GM23338 (cell line): ENCODE measurements at regions not wholly inside any gene's neighbourhood (a gene's known extent, or its start where the extent isn't known, plus 50 kb on each side); places are given as distances from the start of the nearest gene placed in this dataset.

Experiments
- ATAC-seq: fragments of 200-7000 bp; cut with Tn5 transposase; 3 replicates; pipeline ENCODE4 v1.9.1; 2020
- DNase-seq: peaks from one replicate; pipeline ENCODE4 v3.0.0-alpha.2; 2015; ENCODE audit warnings: low spot score
- H2AFZ ChIP-seq: fragments of 200-600 bp; sonication (generic); 2 replicates; pipeline ENCODE4 v1.8.0; 2016; ENCODE audit warnings: antibody characterized with exemption, mild to moderate bottlenecking, moderate library complexity
- H3F3A ChIP-seq: fragments of 200-600 bp; sonication (generic); replicated peaks from 2 replicates; pipeline ENCODE4 v1.8.0; 2017; ENCODE audit warnings: antibody characterized with exemption, mixed run types, low read depth
- H3K27ac ChIP-seq: fragments of 200-600 bp; sonication (generic); 2 replicates; pipeline ENCODE4 v1.6.1; 2016; ENCODE audit warnings: low read depth
- H3K27me3 ChIP-seq: fragments of 200-600 bp; sonication (generic); 2 replicates; pipeline ENCODE4 v1.8.0; 2016; ENCODE audit warnings: mild to moderate bottlenecking, mixed run types, moderate library complexity; ENCODE audit not compliant: insufficient read depth
- H3K36me3 ChIP-seq: fragments of 200-600 bp; sonication (generic); 2 replicates; pipeline ENCODE4 v1.8.0; 2016; ENCODE audit warnings: mild to moderate bottlenecking; ENCODE audit not compliant: insufficient read depth
- H3K4me1 ChIP-seq: fragments of 200-600 bp; sonication (generic); 2 replicates; pipeline ENCODE4 v1.8.0; 2016; ENCODE audit warnings: mild to moderate bottlenecking, moderate library complexity; ENCODE audit not compliant: insufficient read depth
- H3K4me2 ChIP-seq: fragments of 200-600 bp; sonication (generic); 2 replicates; pipeline ENCODE4 v1.7.1; 2017; ENCODE audit warnings: mixed run types
- H3K4me3 ChIP-seq: fragments of 200-600 bp; sonication (generic); 2 replicates; pipeline ENCODE4 v1.6.1; 2016; ENCODE audit warnings: mixed run types
- H3K79me2 ChIP-seq: fragments of 200-600 bp; sonication (generic); replicated peaks from 2 replicates; pipeline ENCODE4 v1.8.0; 2017; ENCODE audit warnings: mild to moderate bottlenecking; ENCODE audit not compliant: insufficient read depth
- H3K9me2 ChIP-seq: fragments of 200-600 bp; sonication (generic); 2 replicates; pipeline ENCODE4 v1.8.0; 2017; ENCODE audit not compliant: insufficient read depth
- H4K20me1 ChIP-seq: fragments of 200-600 bp; sonication (generic); replicated peaks from 2 replicates; pipeline ENCODE4 v1.8.0; 2017; ENCODE audit warnings: mild to moderate bottlenecking; ENCODE audit not compliant: insufficient read depth
- H3K27ac Mint-ChIP-seq: 2 replicates; pipeline ENCODE4 v1.8.0; 2020; ENCODE audit warnings: inconsistent platforms, mild to moderate bottlenecking, moderate library complexity, mixed read lengths
- H3K27me3 Mint-ChIP-seq: 3 replicates; pipeline ENCODE4 v1.8.0; 2022; ENCODE audit warnings: low read depth, mild to moderate bottlenecking, moderate library complexity, mixed read lengths, inconsistent platforms; ENCODE audit not compliant: insufficient read depth, poor library complexity
- H3K36me3 Mint-ChIP-seq: 3 replicates; pipeline ENCODE4 v1.8.0; 2021; ENCODE audit warnings: low read depth, mild to moderate bottlenecking, inconsistent platforms, moderate library complexity, mixed read lengths
- H3K4me1 Mint-ChIP-seq: 3 replicates; pipeline ENCODE4 v1.8.0; 2020; ENCODE audit warnings: mild to moderate bottlenecking, inconsistent platforms, mixed read lengths
- H3K4me3 Mint-ChIP-seq: 3 replicates; pipeline ENCODE4 v1.8.0; 2021; ENCODE audit warnings: moderate library complexity, mild to moderate bottlenecking, inconsistent platforms, mixed read lengths
- H3K9me3 Mint-ChIP-seq: 3 replicates; pipeline ENCODE4 v1.8.0; 2020; ENCODE audit warnings: moderate library complexity, mild to moderate bottlenecking, inconsistent platforms, mixed read lengths
- CREB1 ChIP-seq: fragments of 250-450 bp; sonication (Bioruptor Pico); IDR thresholded peaks from 2 replicates; pipeline ENCODE4 v1.5.0; 2020; ENCODE audit warnings: low read depth, mild to moderate bottlenecking, moderate library complexity
- EZH2 ChIP-seq: fragments of 200-600 bp; sonication (generic); IDR thresholded peaks from one replicate; pipeline ENCODE4 v1.8.0; 2017; ENCODE audit warnings: antibody characterized with exemption, mild to moderate bottlenecking, low read depth; ENCODE audit not compliant: unreplicated experiment
- EZH2phosphoT487 ChIP-seq: fragments of 200-600 bp; sonication (generic); IDR thresholded peaks from one replicate; pipeline ENCODE4 v1.8.1; 2018; ENCODE audit warnings: antibody characterized with exemption; ENCODE audit not compliant: unreplicated experiment
- JUNB ChIP-seq: IDR thresholded peaks from one replicate; pipeline ENCODE4 v1.6.1; 2016; ENCODE audit warnings: antibody characterized with exemption; ENCODE audit not compliant: unreplicated experiment
- NANOG ChIP-seq: IDR thresholded peaks from 2 replicates; pipeline ENCODE4 v1.6.1; 2016; ENCODE audit warnings: antibody characterized with exemption, borderline replicate concordance
- POLR2AphosphoS5 ChIP-seq: IDR thresholded peaks from 2 replicates; pipeline ENCODE4 v1.6.1; 2016; ENCODE audit warnings: antibody characterized with exemption, low read depth
- STAT1 ChIP-seq: IDR thresholded peaks from one replicate; pipeline ENCODE4 v1.6.1; 2016; ENCODE audit warnings: antibody characterized with exemption; ENCODE audit not compliant: unreplicated experiment
- ZNF114 ChIP-seq: fragments of 250-450 bp; sonication (Bioruptor Pico); IDR thresholded peaks from 2 replicates; pipeline ENCODE4 v1.5.0; 2020; ENCODE audit warnings: mild to moderate bottlenecking, moderate library complexity
- ZNF331 ChIP-seq: fragments of 250-450 bp; sonication (Bioruptor Pico); IDR thresholded peaks from 2 replicates; pipeline ENCODE4 v1.5.0; 2020; ENCODE audit warnings: low read depth, mild to moderate bottlenecking, moderate library complexity
- TF ChIP-seq, protein P1 (sequence below): fragments of 250-450 bp; sonication (Bioruptor Pico); IDR thresholded peaks from 2 replicates; pipeline ENCODE4 v1.5.0; 2020; ENCODE audit warnings: mild to moderate bottlenecking, moderate library complexity
- TF ChIP-seq, protein P2 (sequence below), 2 experiments: fragments of 200-600 bp in 1 of 2; sonication (generic) in 1 of 2; conservative IDR thresholded peaks; 2 replicates each; pipeline versions ENCODE4 v1.5.1 to v1.6.1; 2016 to 2017; ENCODE audit warnings: antibody characterized with exemption in 2 of 2, low read depth in 2 of 2, mild to moderate bottlenecking in 2 of 2, moderate library complexity in 1 of 2
- TF ChIP-seq, protein P3 (sequence below): IDR thresholded peaks from 2 replicates; pipeline ENCODE4 v1.6.1; 2016; ENCODE audit warnings: antibody characterized with exemption
- TF ChIP-seq, protein P4 (sequence below): IDR thresholded peaks from one replicate; pipeline ENCODE4 v1.6.1; 2018; ENCODE audit warnings: antibody characterized with exemption; ENCODE audit not compliant: unreplicated experiment

DNA sequence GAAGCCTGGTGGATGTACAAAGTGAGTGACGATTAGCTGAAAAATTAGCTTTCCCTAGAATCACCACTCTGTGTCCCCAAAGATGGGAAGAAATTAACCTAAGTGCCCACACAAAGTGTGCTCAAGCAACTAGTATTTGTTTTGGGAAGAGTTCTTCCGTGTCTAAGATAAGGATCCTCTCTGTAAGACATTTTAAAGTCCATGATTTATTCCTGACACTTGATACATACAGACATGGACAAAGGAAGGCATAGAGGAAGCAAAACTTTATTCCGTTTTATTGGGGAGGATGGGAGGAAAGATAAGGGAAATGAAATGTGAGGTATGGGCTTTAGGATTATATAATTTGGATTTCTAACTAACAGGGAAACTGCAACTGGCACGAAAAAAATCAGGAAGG, 1772.6 kb downstream of the EFNA5 start:
- no peaks in the 10 kb centered on the region for H3K79me2 ChIP-seq
- H3F3A ChIP-seq, result no peaks in the 10 kb centered on the region
- H3K9me2 ChIP-seq, result no peaks in the 10 kb centered on the region
- H3K4me3 ChIP-seq, result no peak overlapping the region
- Mint-ChIP-seq H3K27ac (no peak overlapping the region; the same call in 1 of the 2 replicates), H3K9me3 (no peaks in the 10 kb centered on the region), H3K4me3 (no peak overlapping the region), H3K27me3 (peaks cover 1% of the 10 kb centered on the region), H3K4me1 (peaks cover 8% of the 10 kb centered on the region; the same call in 2 of the 3 replicates), H3K36me3 (no peaks in the 10 kb centered on the region)
- TF ChIP-seq CREB1 (no peak), ZNF331 (CRISPR knock-in tag) (no peak), EZH2phosphoT487 (no peak), JUNB (no peak), STAT1 (no peak), POLR2AphosphoS5 (no peak), NANOG (no peak), EZH2 (no peak), ZNF114 (CRISPR knock-in tag) (no peak)
- TF ChIP-seq, protein P1, sequence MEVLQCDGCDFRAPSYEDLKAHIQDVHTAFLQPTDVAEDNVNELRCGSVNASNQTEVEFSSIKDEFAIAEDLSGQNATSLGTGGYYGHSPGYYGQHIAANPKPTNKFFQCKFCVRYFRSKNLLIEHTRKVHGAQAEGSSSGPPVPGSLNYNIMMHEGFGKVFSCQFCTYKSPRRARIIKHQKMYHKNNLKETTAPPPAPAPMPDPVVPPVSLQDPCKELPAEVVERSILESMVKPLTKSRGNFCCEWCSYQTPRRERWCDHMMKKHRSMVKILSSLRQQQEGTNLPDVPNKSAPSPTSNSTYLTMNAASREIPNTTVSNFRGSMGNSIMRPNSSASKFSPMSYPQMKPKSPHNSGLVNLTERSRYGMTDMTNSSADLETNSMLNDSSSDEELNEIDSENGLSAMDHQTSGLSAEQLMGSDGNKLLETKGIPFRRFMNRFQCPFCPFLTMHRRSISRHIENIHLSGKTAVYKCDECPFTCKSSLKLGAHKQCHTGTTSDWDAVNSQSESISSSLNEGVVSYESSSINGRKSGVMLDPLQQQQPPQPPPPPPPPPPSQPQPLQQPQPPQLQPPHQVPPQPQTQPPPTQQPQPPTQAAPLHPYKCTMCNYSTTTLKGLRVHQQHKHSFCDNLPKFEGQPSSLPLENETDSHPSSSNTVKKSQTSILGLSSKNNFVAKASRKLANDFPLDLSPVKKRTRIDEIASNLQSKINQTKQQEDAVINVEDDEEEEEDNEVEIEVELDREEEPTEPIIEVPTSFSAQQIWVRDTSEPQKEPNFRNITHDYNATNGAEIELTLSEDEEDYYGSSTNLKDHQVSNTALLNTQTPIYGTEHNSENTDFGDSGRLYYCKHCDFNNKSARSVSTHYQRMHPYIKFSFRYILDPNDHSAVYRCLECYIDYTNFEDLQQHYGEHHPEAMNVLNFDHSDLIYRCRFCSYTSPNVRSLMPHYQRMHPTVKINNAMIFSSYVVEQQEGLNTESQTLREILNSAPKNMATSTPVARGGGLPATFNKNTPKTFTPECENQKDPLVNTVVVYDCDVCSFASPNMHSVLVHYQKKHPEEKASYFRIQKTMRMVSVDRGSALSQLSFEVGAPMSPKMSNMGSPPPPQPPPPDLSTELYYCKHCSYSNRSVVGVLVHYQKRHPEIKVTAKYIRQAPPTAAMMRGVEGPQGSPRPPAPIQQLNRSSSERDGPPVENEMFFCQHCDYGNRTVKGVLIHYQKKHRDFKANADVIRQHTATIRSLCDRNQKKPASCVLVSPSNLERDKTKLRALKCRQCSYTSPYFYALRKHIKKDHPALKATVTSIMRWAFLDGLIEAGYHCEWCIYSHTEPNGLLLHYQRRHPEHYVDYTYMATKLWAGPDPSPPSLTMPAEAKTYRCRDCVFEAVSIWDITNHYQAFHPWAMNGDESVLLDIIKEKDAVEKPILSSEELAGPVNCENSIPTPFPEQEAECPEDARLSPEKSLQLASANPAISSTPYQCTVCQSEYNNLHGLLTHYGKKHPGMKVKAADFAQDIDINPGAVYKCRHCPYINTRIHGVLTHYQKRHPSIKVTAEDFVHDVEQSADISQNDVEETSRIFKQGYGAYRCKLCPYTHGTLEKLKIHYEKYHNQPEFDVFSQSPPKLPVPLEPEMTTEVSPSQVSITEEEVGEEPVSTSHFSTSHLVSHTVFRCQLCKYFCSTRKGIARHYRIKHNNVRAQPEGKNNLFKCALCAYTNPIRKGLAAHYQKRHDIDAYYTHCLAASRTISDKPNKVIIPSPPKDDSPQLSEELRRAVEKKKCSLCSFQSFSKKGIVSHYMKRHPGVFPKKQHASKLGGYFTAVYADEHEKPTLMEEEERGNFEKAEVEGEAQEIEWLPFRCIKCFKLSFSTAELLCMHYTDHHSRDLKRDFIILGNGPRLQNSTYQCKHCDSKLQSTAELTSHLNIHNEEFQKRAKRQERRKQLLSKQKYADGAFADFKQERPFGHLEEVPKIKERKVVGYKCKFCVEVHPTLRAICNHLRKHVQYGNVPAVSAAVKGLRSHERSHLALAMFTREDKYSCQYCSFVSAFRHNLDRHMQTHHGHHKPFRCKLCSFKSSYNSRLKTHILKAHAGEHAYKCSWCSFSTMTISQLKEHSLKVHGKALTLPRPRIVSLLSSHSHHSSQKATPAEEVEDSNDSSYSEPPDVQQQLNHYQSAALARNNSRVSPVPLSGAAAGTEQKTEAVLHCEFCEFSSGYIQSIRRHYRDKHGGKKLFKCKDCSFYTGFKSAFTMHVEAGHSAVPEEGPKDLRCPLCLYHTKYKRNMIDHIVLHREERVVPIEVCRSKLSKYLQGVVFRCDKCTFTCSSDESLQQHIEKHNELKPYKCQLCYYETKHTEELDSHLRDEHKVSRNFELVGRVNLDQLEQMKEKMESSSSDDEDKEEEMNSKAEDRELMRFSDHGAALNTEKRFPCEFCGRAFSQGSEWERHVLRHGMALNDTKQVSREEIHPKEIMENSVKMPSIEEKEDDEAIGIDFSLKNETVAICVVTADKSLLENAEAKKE, result no peak
- TF ChIP-seq, protein P2, sequence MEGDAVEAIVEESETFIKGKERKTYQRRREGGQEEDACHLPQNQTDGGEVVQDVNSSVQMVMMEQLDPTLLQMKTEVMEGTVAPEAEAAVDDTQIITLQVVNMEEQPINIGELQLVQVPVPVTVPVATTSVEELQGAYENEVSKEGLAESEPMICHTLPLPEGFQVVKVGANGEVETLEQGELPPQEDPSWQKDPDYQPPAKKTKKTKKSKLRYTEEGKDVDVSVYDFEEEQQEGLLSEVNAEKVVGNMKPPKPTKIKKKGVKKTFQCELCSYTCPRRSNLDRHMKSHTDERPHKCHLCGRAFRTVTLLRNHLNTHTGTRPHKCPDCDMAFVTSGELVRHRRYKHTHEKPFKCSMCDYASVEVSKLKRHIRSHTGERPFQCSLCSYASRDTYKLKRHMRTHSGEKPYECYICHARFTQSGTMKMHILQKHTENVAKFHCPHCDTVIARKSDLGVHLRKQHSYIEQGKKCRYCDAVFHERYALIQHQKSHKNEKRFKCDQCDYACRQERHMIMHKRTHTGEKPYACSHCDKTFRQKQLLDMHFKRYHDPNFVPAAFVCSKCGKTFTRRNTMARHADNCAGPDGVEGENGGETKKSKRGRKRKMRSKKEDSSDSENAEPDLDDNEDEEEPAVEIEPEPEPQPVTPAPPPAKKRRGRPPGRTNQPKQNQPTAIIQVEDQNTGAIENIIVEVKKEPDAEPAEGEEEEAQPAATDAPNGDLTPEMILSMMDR (conservative IDR thresholded peaks at IDR 0.05; ENCODE audit: low read depth in 2 of 2), result no peak
- TF ChIP-seq, protein P3, sequence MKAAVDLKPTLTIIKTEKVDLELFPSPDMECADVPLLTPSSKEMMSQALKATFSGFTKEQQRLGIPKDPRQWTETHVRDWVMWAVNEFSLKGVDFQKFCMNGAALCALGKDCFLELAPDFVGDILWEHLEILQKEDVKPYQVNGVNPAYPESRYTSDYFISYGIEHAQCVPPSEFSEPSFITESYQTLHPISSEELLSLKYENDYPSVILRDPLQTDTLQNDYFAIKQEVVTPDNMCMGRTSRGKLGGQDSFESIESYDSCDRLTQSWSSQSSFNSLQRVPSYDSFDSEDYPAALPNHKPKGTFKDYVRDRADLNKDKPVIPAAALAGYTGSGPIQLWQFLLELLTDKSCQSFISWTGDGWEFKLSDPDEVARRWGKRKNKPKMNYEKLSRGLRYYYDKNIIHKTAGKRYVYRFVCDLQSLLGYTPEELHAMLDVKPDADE, result no peak
- TF ChIP-seq, protein P4, sequence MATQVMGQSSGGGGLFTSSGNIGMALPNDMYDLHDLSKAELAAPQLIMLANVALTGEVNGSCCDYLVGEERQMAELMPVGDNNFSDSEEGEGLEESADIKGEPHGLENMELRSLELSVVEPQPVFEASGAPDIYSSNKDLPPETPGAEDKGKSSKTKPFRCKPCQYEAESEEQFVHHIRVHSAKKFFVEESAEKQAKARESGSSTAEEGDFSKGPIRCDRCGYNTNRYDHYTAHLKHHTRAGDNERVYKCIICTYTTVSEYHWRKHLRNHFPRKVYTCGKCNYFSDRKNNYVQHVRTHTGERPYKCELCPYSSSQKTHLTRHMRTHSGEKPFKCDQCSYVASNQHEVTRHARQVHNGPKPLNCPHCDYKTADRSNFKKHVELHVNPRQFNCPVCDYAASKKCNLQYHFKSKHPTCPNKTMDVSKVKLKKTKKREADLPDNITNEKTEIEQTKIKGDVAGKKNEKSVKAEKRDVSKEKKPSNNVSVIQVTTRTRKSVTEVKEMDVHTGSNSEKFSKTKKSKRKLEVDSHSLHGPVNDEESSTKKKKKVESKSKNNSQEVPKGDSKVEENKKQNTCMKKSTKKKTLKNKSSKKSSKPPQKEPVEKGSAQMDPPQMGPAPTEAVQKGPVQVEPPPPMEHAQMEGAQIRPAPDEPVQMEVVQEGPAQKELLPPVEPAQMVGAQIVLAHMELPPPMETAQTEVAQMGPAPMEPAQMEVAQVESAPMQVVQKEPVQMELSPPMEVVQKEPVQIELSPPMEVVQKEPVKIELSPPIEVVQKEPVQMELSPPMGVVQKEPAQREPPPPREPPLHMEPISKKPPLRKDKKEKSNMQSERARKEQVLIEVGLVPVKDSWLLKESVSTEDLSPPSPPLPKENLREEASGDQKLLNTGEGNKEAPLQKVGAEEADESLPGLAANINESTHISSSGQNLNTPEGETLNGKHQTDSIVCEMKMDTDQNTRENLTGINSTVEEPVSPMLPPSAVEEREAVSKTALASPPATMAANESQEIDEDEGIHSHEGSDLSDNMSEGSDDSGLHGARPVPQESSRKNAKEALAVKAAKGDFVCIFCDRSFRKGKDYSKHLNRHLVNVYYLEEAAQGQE, result no peak
- no peak overlapping the region for H3K4me2 ChIP-seq
- H3K36me3 ChIP-seq, result no peaks in the 10 kb centered on the region
- H3K4me1 ChIP-seq, result peaks cover 9% of the 10 kb centered on the region; the same call in 1 of the 2 replicates
- ATAC-seq, result no peak
- H3K27ac ChIP-seq, result no peak overlapping the region
- H2AFZ ChIP-seq, result peak overlapping the region; percentile 29; the same call in 1 of the 2 replicates
- no peaks in the 10 kb centered on the region for H4K20me1 ChIP-seq
- no peaks in the 10 kb centered on the region for H3K27me3 ChIP-seq
- DNase-seq, result no peak
